Uterus (tissue), 2 donors: ENCODE measurements at regions not wholly inside any gene's neighbourhood (a gene's known extent, or its start where the extent isn't known, plus 50 kb on each side); places are given as distances from the start of the nearest gene placed in this dataset.

Experiments
- POLR2A ChIP-seq, 2 donors: fragments of 450-650 bp; IDR thresholded peaks; one replicate each; pipeline ENCODE4 v1.6.1; 2016; ENCODE audit warnings: antibody characterized with exemption in 2 of 2, mild to moderate bottlenecking in 1 of 2, moderate library complexity in 1 of 2
- TF ChIP-seq, protein P1 (sequence below), 4 experiments: fragments of 200-600 bp in 2 of 4; fragments of 450-650 bp in 2 of 4; sonication (generic) in 2 of 4; IDR thresholded peaks; one replicate each; pipeline ENCODE4 v1.5.1; 2016 to 2019; ENCODE audit warnings: antibody characterized with exemption in 4 of 4, mild to moderate bottlenecking in 2 of 4, moderate library complexity in 1 of 4

DNA sequence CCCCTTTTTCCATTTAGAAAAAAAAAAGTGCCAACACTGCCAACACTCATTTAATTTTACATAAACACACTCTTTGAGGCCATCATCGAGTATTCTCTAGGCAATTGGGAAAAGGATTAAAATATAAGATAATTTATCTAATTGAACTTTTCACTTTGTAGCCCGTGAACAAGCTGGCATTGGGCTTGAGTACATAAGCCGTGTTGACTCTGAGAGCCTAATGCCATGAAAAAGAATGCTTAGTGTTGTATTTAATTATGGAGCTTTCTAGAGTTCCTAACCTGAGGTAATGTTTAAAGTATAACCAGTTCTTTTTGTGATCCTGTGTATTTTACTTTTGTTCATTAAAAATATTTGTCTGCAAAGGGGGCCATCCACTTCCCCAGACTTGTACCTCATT is 193.8 kb downstream of the LYPLAL1 start:
- TF ChIP-seq, protein P1, sequence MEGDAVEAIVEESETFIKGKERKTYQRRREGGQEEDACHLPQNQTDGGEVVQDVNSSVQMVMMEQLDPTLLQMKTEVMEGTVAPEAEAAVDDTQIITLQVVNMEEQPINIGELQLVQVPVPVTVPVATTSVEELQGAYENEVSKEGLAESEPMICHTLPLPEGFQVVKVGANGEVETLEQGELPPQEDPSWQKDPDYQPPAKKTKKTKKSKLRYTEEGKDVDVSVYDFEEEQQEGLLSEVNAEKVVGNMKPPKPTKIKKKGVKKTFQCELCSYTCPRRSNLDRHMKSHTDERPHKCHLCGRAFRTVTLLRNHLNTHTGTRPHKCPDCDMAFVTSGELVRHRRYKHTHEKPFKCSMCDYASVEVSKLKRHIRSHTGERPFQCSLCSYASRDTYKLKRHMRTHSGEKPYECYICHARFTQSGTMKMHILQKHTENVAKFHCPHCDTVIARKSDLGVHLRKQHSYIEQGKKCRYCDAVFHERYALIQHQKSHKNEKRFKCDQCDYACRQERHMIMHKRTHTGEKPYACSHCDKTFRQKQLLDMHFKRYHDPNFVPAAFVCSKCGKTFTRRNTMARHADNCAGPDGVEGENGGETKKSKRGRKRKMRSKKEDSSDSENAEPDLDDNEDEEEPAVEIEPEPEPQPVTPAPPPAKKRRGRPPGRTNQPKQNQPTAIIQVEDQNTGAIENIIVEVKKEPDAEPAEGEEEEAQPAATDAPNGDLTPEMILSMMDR (IDR thresholded peaks at IDR 0.05), result no peak
- no peak for TF ChIP-seq POLR2A (IDR thresholded peaks at IDR 0.05)
